SK-N-MC (cell line): ENCODE measurements at regions not wholly inside any gene's neighbourhood (a gene's known extent, or its start where the extent isn't known, plus 50 kb on each side); places are given as distances from the start of the nearest gene placed in this dataset.

Experiments used
- EZH2 ChIP-seq: fragments of 200-600 bp; sonication (generic); IDR thresholded peaks from one replicate; pipeline ENCODE4 v1.6.1; 2017; ENCODE audit warnings: antibody characterized with exemption
- POLR2AphosphoS5 ChIP-seq: IDR thresholded peaks from 2 replicates; pipeline ENCODE4 v1.6.1; 2012; ENCODE audit warnings: mild to moderate bottlenecking, low read depth, low read length, borderline replicate concordance

GRCh38 chr16:72404299-72404698 is 232.3 kb upstream of the PMFBP1 start:
- no peak for TF ChIP-seq POLR2AphosphoS5
- TF ChIP-seq EZH2, result no peak
